ENCODE measurements at regions not wholly inside any gene's neighbourhood (a gene's known extent, or its start where the extent isn't known, plus 50 kb on each side); places are given as distances from the start of the nearest gene placed in this dataset.
"Not testable (repeated sequence)": the region's sequence is repeated elsewhere in the genome, so short reads cannot be mapped to it uniquely, and the experiment has no call there.

DNA sequence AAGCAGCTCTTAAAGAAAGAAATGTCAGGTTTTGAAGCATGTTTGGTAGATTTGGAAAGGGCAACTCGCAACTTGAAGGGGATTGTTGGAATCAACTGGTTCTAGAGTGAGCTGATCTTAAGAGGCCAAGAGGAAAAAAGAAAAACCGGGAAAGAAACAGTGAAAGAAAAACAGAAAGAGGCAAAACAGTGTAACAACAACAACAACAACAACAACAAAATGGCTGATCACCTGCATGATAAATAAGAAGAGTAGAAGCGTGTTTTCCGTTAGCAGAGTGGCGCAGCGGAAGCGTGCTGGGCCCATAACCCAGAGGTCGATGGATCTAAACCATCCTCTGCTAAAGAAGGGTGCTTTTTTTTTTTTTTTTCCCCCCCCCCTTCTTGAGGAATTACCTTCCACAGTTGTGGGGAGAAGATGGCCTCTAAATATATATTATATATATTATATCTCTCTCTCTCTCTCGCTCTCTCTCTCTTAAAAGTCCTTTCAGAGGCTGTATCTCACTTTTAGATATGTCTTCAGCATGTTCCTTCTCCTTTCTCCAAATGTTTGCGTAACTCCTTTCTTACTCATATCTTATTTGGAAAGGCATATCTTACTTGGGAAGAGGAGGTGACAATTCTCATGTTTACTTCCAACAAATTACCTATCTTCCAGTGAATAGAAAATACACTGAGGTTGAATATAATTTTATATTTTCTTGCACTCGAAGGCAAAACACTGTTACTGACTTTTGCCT is 134.4 kb downstream of the OR2B2 start:
- intact Hi-C loops (cut with micrococcal nuclease), result no loop called here
- ATAC-seq, result no peak

DNA sequence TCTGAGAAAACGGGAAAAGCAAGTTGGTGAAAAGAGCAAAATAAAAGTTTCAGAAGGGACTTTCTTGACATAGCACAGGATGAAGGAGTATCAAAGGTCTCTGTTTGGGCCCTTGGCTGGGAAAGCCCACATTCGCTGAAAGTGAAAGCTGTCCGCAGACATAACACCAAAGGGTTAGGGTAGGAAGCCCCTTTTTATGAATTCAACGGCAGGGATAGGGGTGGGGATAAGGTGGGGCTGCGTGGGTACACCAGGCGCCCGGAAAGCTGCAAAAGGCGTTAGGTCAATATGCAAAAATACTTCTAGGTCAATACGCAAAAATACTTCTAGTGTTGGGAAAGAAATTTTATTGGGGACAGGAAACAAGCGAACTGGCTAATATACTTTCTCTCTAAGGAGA is 135.1 kb downstream of the OR2B2 start:
- intact Hi-C loops (cut with micrococcal nuclease), result no loop called here
- DNase-seq, result no peak
- ATAC-seq, result no peak

More for the DNA sequence above, 134.4 kb downstream of the OR2B2 start:
- no peak for DNase-seq

GRCh38 chr6:27776504-27776903 is 135.7 kb downstream of the OR2B2 start:
- intact Hi-C loops (cut with micrococcal nuclease), result no loop called here
- ATAC-seq, result no peak
- DNase-seq, result no peak

- intact Hi-C loops (cut with micrococcal nuclease), result no loop called here
- no peak for DNase-seq
- no peak for ATAC-seq
Measured at GRCh38 chr6:27775796-27776184, 136.4 kb downstream of the OR2B2 start.

DNA sequence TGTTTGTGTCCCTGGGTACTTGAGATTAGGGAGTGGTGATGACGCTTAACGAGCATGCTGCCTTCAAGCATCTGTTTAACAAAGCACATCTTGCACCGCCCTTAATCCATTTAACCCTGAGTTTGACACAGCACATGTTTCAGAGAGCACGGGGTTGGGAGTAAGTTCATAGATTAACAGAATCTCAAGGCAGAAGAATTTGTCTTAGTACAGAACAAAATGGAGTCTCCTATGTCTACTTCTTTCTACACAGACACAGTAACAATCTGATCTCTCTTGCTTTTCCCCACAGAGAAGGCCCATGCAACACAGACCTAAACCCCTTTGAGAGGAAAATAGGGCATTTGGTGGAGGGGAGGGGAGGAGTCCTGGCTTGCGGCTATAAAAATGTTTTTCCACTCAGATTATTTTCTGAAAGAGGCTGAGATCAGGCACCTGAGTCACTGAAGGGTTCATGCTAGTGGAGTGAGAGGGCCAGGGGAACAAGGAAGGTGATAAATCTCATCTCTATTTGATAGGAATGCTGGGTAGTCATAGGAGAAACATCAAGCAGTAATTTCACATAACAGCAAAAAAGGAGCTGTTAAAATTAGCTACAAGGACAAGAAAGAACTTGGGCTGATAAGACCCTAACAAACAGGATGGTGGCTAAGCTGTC is 136.9 kb downstream of the OR2B2 start:
- intact Hi-C loops (cut with micrococcal nuclease); DNase-seq; ATAC-seq: not testable (repeated sequence)

DNA sequence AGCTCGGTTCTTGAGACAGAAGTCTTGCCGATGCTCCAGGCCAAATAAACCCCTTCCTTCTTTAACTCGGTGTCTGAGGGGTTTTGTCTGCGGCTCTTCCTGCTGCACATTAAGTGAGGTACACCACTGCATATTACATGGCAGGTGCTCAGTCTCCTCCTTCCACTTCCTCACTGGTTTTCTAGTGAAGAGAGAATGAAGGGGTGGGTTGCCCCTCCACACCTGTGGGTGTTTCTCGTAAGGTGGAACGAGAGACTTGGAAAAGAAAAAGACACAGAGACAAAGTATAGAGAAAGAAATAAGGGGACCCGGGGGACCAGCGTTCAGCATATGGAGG is 138.0 kb downstream of the OR2B2 start:
- ATAC-seq; intact Hi-C loops (cut with micrococcal nuclease): not testable (repeated sequence)

GRCh38 chr6:27773542-27774263 is 138.5 kb downstream of the OR2B2 start:
- DNase-seq; ATAC-seq; intact Hi-C loops (cut with micrococcal nuclease): not testable (repeated sequence)

More for the DNA sequence above, 138.0 kb downstream of the OR2B2 start:
- DNase-seq, result not testable (repeated sequence)

GRCh38 chr6:27772261-27773001 is 139.8 kb downstream of the OR2B2 start:
- ATAC-seq, result peak; percentile 95
- intact Hi-C loops (cut with micrococcal nuclease), result no loop called here

GRCh38 chr6:27771235-27771634 is 141.0 kb downstream of the OR2B2 start:
- intact Hi-C loops (cut with micrococcal nuclease), result no loop called here
- no peak for DNase-seq
- no peak for ATAC-seq

More at GRCh38 chr6:27772261-27773001, 139.8 kb downstream of the OR2B2 start:
- peak; percentile 91 for DNase-seq

GRCh38 chr6:27770724-27771123 is 141.5 kb downstream of the OR2B2 start:
- no peak for ATAC-seq
- DNase-seq, result no peak
- intact Hi-C loops (cut with micrococcal nuclease), result no loop called here

DNA sequence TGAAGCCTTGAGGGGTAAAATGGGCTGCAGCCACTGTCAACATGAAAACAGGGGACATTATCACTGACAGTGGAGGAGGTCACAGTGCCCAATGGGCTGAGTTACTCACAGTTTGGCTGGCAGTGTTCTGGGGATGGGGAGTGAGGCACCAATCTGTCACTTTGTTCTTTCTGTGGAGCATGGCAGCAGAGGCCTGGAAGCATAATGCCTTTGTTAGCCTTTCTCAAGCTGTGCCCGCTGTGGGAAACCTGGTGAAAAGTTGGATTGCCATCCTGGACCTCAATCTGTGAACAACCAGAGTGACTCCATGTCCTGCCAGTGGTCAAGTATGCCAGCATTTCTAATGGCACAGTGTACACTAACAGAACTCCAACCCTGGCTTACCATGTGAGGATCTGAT is 143.6 kb downstream of the OR2B2 start:
- DNase-seq (no peak), ATAC-seq (no peak)
- intact Hi-C loops (cut with micrococcal nuclease), result loop anchor here (5.0 kb wide), 1 partner anchor 129 kb away; no protein-coding TSS in a partner anchor

DNA sequence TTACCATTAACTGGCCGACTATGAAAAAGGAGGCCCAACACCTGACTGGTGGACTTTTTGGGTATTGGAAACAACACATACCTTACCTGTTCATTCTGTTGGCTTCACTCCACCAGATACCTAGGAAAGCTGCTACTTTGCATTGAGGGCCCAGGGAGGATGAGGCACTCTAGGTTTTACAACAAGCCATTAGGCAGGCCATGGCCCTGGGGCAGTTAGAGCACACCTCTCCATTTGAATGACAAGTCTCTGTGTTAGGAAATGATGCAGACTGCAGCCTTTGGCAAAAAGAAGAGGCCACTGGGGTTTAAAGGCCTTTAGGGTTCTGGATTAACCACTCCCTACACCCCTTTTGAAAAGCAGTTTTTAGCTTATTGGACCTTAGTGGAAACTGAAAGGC is 144.3 kb downstream of the OR2B2 start:
- ATAC-seq, result no peak
- intact Hi-C loops (cut with micrococcal nuclease), result loop anchor here (5.0 kb wide), 1 partner anchor 129 kb away; no protein-coding TSS in a partner anchor
- no peak for DNase-seq

DNA sequence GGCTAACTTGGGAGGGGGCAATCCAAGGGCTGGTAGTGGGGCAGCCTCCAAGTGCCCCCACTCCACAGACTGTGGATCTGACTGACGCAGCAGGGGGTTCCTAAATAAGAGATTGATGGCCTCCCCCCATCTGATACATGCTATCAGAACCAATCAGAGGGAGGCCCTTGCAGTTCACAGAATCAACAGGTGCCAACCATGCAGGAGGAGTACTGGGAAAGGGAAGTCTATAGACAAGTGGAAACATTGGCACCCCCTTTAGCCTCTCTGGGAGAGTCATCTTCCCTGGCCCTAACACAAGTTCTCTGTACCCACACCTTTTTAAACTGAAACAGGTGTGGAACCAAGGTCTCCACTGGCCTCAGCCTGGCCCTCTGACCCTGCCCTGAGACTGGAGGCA is 145.8 kb downstream of the OR2B2 start:
- DNase-seq, result no peak
- intact Hi-C loops (cut with micrococcal nuclease), result loop anchor here (5.0 kb wide), 1 partner anchor 131 kb away; no protein-coding TSS in a partner anchor
- ATAC-seq, result no peak

DNA sequence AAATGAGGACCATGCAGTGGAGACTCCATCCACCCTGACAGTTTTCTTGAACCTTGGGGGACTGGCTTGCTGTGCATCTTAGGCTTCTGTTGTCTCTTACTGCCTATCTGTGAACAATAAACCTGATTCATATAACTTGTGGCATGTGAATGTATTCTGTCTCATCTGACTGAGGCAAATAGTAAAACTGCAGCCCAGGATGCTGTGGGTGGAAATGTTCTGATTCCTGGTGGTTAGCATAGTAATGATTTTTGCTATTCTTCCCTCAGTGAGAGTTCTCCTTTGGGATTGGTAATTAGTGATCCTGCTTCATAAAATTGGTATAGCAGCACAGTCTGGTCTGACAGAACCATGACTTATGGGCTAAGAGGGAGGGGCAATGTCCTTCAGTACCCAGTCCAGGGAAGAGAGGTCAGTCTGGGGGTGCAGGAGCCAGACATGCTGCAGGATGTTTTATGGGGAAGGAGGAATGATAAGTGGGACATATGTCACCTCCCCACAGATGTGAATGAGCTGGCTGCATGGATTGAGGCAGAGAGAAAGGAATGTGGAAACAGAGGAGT is 147.1 kb downstream of the OR2B2 start:
- intact Hi-C loops (cut with micrococcal nuclease), result loop anchor here (5.0 kb wide), 1 partner anchor 132 kb away; no protein-coding TSS in a partner anchor
- no peak for DNase-seq
- ATAC-seq, result no peak

DNA sequence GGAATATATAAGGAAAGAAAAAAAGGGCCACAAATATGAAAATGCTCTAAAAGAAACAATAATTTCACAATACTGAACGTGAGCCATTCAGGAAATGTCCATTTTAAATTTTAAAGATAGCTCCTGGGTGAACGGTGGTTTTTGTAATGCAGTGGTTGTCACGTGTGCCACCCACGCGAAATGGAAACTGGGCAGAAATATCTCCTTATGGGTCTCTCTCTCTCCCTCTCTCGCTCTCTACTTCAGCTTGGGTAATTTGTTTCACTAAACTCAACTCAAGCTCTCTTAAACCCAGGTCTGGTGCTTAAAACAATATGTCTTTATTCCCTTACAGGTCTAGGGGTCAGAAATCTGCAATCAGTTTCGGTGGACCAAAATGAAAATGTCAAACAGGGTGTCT is 150.8 kb downstream of the OR2B2 start:
- DNase-seq (no peak), ATAC-seq (no peak)
- intact Hi-C loops (cut with micrococcal nuclease), result no loop called here

DNA sequence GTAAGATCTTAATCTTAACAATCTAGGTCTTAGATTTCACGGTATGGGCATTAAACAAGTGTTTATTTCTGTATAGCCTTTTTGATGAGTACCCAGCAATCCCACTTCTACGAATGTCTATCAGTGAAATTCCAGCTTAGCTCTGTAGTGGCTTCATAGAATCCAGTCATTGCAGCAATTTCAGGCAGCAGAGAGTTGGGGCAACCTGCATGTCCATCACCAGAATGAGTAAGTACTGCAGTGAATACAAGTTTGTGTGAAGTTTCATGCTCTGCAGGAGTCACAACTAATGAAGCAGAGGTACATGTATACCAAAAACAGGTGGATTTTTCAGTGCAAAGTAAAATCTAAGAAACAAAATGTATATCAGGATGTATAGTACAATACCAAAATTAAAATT is 151.7 kb downstream of the OR2B2 start:
- ATAC-seq, result no peak
- intact Hi-C loops (cut with micrococcal nuclease), result no loop called here

DNA sequence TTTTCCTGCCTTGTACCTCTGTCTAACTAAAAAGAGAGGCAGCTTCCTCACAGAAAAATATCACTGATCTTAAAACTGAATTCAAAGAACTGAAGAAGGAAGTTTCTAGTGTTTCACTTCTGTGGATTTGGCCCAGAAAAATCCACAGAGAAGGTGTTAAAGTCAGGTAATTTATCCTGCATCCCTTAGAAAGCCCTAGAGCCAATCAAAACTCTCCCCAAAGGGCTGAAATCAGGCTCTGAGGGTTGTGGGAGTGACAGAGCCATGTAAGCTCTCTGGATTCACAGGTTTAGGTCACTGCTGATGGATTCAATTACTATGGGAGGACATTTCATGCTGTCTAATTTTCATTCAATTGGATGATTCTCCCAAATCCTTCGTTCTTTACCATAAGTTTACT is 152.3 kb downstream of the OR2B2 start:
- ATAC-seq, result no peak
- no peak for DNase-seq
- intact Hi-C loops (cut with micrococcal nuclease), result no loop called here

More for the DNA sequence above, 151.7 kb downstream of the OR2B2 start:
- no peak for DNase-seq

DNA sequence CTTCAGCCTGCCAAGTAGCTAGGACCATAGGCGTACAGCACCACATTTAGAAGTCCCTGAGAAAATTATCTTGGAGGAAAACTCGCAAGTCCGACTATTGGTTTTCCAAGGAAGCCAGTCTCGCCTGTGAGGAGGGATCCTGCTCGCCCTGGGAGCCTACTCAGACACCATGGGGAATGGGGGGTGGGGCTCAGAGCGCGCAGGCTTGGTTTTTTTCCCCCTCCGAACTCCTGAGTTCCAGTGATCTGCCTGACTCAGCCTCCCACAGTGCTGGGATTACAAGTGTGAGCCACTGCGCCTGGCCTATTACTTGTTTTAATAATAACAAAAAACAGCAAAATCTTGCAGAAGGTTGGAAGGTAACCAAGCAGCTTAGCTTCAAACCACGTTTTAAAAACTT is 153.7 kb downstream of the OR2B2 start:
- ATAC-seq (no peak), DNase-seq (no peak)
- intact Hi-C loops (cut with micrococcal nuclease), result no loop called here

DNA sequence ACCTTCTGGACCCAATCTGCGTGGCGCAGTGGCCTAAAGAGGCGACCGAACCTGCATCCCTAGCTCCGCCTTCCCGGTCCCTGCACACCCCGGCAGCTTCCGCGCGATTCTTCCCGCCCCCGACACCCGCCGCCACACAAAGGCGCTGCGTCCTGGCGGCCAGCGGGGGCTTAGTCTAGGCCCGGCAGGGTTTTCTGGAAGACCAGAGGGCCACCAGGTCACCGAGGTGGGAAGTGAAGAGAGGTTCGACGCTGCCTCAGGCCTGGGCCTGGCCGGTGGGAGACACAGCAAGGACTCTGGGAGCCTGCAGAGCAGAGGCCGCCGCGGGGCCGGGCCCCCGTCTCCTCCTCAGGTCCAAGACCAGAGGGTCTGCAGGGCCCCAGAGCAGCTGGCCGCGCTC is 154.9 kb downstream of the OR2B2 start:
- DNase-seq, result peak; percentile 47
- ATAC-seq, result no peak
- intact Hi-C loops (cut with micrococcal nuclease), result no loop called here

Measured in left ventricle myocardium superior (tissue), 1 donor.